GM12874 (cell line): ENCODE measurements at regions not wholly inside any gene's neighbourhood (a gene's known extent, or its start where the extent isn't known, plus 50 kb on each side); places are given as distances from the start of the nearest gene placed in this dataset.

Source experiments
- TF ChIP-seq, protein P1 (sequence below): IDR thresholded peaks from 2 replicates; pipeline ENCODE4 v1.5.1; 2011; ENCODE audit warnings: low read depth, mild to moderate bottlenecking, control low read depth, low read length, moderate library complexity; ENCODE audit not compliant: insufficient read depth

DNA sequence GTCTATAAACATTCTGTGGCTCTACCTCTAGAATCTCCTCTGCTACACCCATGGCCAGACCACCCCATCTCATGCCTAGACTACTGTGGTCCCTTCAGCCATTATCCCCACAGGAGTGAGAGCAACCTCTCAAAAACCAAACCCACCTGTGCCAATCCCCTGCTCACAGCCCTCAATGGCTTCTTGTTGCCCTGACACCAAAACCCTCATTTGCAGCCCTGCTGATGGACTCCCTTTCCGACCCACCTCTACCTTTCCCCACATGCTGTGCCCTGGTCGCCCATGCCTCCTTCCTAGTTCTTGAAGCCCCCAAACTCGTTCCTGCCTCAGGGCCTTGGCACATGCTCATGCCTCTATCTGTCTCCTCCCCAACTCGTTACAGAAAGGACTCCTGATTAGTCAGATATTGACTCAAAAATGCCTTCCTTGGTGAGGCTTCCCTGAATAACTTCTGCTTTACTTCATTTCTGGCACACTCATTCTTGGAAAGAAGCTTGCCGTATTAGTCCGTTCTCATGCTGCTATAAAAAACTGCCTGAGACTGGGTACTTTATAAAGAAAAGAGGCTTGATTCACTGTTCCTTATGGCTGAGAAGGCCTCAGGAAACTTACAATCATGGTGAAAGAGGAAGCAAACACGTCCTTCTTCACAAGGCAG is 104.2 kb downstream of the TEX36 start:
- TF ChIP-seq, protein P1, sequence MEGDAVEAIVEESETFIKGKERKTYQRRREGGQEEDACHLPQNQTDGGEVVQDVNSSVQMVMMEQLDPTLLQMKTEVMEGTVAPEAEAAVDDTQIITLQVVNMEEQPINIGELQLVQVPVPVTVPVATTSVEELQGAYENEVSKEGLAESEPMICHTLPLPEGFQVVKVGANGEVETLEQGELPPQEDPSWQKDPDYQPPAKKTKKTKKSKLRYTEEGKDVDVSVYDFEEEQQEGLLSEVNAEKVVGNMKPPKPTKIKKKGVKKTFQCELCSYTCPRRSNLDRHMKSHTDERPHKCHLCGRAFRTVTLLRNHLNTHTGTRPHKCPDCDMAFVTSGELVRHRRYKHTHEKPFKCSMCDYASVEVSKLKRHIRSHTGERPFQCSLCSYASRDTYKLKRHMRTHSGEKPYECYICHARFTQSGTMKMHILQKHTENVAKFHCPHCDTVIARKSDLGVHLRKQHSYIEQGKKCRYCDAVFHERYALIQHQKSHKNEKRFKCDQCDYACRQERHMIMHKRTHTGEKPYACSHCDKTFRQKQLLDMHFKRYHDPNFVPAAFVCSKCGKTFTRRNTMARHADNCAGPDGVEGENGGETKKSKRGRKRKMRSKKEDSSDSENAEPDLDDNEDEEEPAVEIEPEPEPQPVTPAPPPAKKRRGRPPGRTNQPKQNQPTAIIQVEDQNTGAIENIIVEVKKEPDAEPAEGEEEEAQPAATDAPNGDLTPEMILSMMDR: no peak

DNA sequence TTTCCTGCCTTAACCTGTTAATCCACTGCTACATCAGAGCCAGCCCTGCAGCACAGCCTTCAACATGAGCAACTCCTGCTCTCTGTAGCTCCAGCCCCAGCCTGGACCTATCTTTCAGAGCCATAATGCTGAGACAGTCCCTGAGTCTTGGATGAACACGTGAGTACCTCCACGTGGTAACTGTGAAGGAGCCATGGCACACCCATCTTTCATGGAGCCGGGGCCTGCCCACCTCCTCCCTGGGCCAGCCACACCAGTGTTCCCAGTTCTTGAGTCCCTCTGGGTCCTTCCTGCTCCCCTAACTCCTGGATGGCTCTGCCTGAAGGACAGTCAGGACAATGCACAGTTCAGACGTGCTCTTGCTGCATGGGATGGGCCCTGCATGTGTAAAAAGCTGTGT is 107.1 kb downstream of the TEX36 start:
- TF ChIP-seq, protein P1: no peak

DNA sequence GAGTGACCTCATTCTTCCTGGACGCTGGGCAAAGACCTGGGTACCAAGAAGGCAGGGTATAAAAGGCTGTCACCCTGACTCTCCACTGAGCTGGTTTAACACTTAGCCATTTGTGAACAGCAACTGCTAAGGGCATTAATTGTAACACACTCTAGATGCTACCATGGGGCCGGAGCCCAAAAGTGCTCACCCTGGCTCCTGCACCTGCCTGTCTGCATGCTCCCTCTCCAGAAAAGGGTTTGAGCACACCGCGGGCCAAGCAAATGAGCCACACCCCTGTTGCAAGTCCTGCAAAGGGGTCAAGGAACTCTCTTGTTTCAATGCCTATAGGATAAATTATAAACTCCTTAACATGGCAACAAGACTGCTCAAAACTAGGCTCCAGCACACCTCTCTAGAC is 114.8 kb downstream of the TEX36 start:
- TF ChIP-seq, protein P1: no peak

DNA sequence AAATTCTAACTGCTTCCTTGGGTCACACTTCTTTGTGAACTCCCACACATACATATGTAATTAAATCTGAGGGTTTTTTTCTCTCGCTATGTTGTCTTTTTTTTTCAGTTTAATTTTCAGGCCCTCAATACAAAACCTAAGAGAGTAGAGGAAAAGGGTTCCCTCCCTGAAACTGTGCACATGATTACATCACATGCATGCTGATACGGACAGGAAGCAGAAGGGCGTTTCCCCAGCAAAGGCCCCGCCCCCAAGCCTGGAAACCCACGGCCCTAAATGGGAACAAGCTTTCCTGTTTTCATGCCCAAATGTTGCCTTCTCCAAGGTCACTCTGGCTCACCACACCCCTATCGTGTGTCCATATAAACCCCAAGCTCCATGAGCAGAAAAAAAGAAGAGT is 115.4 kb downstream of the TEX36 start:
- TF ChIP-seq, protein P1: no peak

DNA sequence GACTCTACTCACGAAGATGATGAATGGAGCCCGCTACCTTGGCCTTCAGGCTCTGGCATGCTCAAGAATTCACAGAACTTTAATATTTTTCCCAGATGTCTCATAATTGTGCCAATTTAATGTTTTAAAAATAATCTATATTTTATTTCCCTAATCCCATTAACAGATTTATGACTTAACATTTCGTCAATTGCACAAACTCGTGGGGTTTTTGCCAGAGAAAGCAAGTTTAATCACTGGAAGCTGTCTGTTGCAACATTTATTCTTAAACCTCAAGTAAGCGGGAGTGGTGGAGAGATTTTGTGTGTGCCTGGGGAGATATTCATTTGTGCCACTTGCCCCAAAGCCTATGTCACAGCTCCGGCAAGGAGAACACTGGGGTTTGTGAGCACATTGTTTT is 117.9 kb downstream of the TEX36 start:
- TF ChIP-seq, protein P1: no peak

DNA sequence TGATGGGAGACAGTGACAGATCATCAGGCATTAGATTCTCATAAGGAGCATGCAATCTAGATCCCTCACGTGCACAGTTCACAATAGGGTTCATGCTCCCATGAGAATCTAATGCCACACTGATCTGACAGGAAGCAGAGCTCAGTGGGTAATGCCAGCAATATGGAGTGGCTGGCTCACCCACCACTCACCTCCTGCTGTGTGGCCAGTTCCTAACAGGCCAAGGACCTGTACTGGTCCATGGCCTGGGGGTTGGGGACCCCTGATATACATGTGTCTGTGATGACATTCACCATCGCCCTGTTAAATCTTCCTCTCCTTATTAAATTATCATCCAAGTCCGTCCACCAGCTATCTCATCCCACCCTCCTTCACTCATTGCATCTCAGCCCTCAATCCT is 118.4 kb downstream of the TEX36 start:
- TF ChIP-seq, protein P1: no peak

DNA sequence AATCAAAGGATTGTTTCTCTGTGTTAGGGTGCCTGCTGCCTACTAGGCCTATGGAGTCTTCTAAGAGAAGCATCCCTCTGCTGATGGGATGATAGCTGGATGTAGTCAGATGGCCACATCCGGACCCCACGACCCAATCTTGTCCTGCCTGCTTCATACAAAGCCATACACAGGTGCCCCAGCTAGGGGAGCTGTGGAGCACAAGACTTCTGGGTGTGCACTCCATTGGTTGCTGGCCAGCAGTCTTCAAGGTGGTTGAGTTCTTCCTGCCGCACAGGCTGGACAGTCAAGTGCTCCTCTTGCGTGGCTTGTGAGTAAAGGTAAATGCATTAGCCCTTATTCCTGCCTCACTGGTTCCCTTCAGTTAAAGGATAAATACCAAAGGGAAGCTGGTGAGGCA is 120.2 kb downstream of the TEX36 start:
- TF ChIP-seq, protein P1: peak; percentile 12; the same call in 1 of the 2 replicates
